Amygdala (tissue), 56 donors: ENCODE measurements at regions not wholly inside any gene's neighbourhood (a gene's known extent, or its start where the extent isn't known, plus 50 kb on each side); places are given as distances from the start of the nearest gene placed in this dataset.

Experiments
- DNase-seq, 56 donors: peaks; one replicate each; lab custom pipeline; 2025; lab: John Stamatoyannopoulos, UW

GRCh38 chr9:111151537-111151936, 113.3 kb upstream of the LPAR1 start:
- no peak for DNase-seq

- DNase-seq: no peak
Measured at GRCh38 chr9:111150181-111150580, 111.9 kb upstream of the LPAR1 start.

- no peak for DNase-seq
Measured at GRCh38 chr9:111149018-111149759, 110.9 kb upstream of the LPAR1 start.

GRCh38 chr9:111148052-111149017, 110.1 kb upstream of the LPAR1 start:
- no peak for DNase-seq

- no peak for DNase-seq
Measured at GRCh38 chr9:111147041-111147440, 108.8 kb upstream of the LPAR1 start.

- no peak for DNase-seq
Measured at GRCh38 chr9:111144741-111145140, 106.5 kb upstream of the LPAR1 start.

- DNase-seq: no peak
Measured at GRCh38 chr9:111136180-111136579, 97.9 kb upstream of the LPAR1 start.

- DNase-seq: no peak
Measured at GRCh38 chr9:111131211-111131610, 92.9 kb upstream of the LPAR1 start.

GRCh38 chr9:111120526-111120925, 82.3 kb upstream of the LPAR1 start:
- DNase-seq: no peak

GRCh38 chr9:111118256-111118948, 80.1 kb upstream of the LPAR1 start:
- no peak for DNase-seq

- DNase-seq: no peak
Measured at GRCh38 chr9:111114486-111114885, 76.2 kb upstream of the LPAR1 start.

- DNase-seq: no peak
Measured at GRCh38 chr9:111113712-111114111, 75.4 kb upstream of the LPAR1 start.

- DNase-seq: no peak
Measured at GRCh38 chr9:111110805-111111204, 72.5 kb upstream of the LPAR1 start.

GRCh38 chr9:111108946-111109345, 70.7 kb upstream of the LPAR1 start:
- no peak for DNase-seq

GRCh38 chr9:111107141-111107540, 68.9 kb upstream of the LPAR1 start:
- no peak for DNase-seq

GRCh38 chr9:111106202-111106601, 67.9 kb upstream of the LPAR1 start:
- DNase-seq: peak in 1 of 56 donors; percentile 0

- DNase-seq: no peak
Measured at GRCh38 chr9:111102793-111103464, 64.7 kb upstream of the LPAR1 start.

- no peak for DNase-seq
Measured at GRCh38 chr9:111099199-111100008, 61.1 kb upstream of the LPAR1 start.

GRCh38 chr9:111098093-111098492, 59.8 kb upstream of the LPAR1 start:
- DNase-seq: no peak

GRCh38 chr9:111096051-111096450, 57.8 kb upstream of the LPAR1 start:
- no peak for DNase-seq
